Heart right ventricle (tissue), 16 donors: ENCODE measurements at regions not wholly inside any gene's neighbourhood (a gene's known extent, or its start where the extent isn't known, plus 50 kb on each side); places are given as distances from the start of the nearest gene placed in this dataset.
"Not testable (repeated sequence)": the region's sequence is repeated elsewhere in the genome, so short reads cannot be mapped to it uniquely, and the experiment has no call there.

ENCODE experiments used
- ATAC-seq, 8 donors: fragments of 200-7000 bp; cut with Tn5 transposase; one replicate each; pipeline ENCODE4 v1.9.1; 2020; ENCODE audit warnings: mild to moderate bottlenecking in 8 of 8, moderate library complexity in 8 of 8, moderate number of reproducible peaks in 1 of 8
- DNase-seq, 2 donors: peaks; one replicate each; pipeline ENCODE4 v3.0.0-alpha.2; 2020
- H3K27ac ChIP-seq, 10 donors: fragments of 200-600 bp; sonication (generic) in 2 of 10; one replicate each; pipeline versions ENCODE4 v1.5.0 to v1.8.0; 2020 to 2022; ENCODE audit warnings: mild to moderate bottlenecking in 3 of 10
- H3K27me3 ChIP-seq, 7 donors: fragments of 200-600 bp; one replicate each; pipeline ENCODE4 v1.8.0; 2021 to 2022; ENCODE audit warnings: mild to moderate bottlenecking in 2 of 7
- H3K36me3 ChIP-seq, 9 donors: fragments of 200-600 bp; sonication (generic) in 1 of 9; one replicate each; pipeline versions ENCODE4 v1.5.0 to v1.8.0; 2020 to 2022; ENCODE audit warnings: mild to moderate bottlenecking in 2 of 9
- H3K4me1 ChIP-seq, 9 donors: fragments of 200-600 bp; sonication (generic) in 1 of 9; one replicate each; pipeline versions ENCODE4 v1.5.0 to v1.8.0; 2020 to 2022; ENCODE audit warnings: mild to moderate bottlenecking in 4 of 9
- H3K4me3 ChIP-seq, 10 donors: fragments of 200-600 bp; sonication (generic) in 2 of 10; one replicate each; pipeline versions ENCODE4 v1.5.0 to v1.8.0; 2020 to 2022; ENCODE audit warnings: mild to moderate bottlenecking in 7 of 10, moderate library complexity in 2 of 10
- H3K9me3 ChIP-seq, 11 donors: fragments of 200-600 bp in 10 of 11; sonication (generic) in 2 of 11; one replicate each; pipeline versions ENCODE4 v1.5.0 to v1.8.0; 2013 to 2022; ENCODE audit warnings: mild to moderate bottlenecking in 2 of 11, control low read depth in 1 of 11, moderate library complexity in 1 of 11
- WGBS, 2 donors: extraction: QIAGEN DNeasy Blood & Tissue Kit; methylation state at CpG; one replicate each; pipeline ENCODE4 v1.1.7; 2013; ENCODE audit warnings: inconsistent platforms in 1 of 2; 5-methylcytosine and 5-hydroxymethylcytosine counted together
- intact Hi-C, 10 donors: fragments of 100-400 bp; cut with DNase I; formaldehyde crosslinking; loops; one replicate each; pipeline versions ENCODE4 v1.11.1 to v1.14.2; 2022
- TF ChIP-seq, protein P1 (sequence below), 9 donors: fragments of 200-600 bp; sonication (generic) in 2 of 9; IDR thresholded peaks; one replicate each; pipeline versions ENCODE4 v1.5.0 to v1.8.0; 2021 to 2022; ENCODE audit warnings: antibody characterized with exemption in 9 of 9, mild to moderate bottlenecking in 5 of 9, moderate library complexity in 1 of 9
- donor health status: Arrhythmogenic right ventricular cardiomyopathy.
- donor health status: ischemic (EF 13 %, LVEDD 7.1; RV severe dilation, severe dysfunction).
- donor health status: healthy with polysubstance abuse.
- donor health status: DM: no; HTN: yes; CAD: no.
- donor health status: DM: no; HTN: no; CAD: no.
- donor health status: ischemic (EF 25% LVEDD 6.9; RV normal size, moderate dysfunction).
- donor health status: ischemic (EF 25% LVEDD 5.7; RV mildly dilated, moderate dysfunction).
- donor health status: healthy.
- donor health status: DM: yes; HTN: yes; CAD: no.
- donor health status: Ischemic cardiomyopathy.
- donor health status: ischemic (EF 35%, LVEDD 5.7; RV mildly dilated, moderate dysfunction).
- donor health status: nonischemic (EF 11% LVEDD 7.7; RV severe dilation, severe dysfunction).
- donor health status: DM: yes; HTN: yes; CAD: no.
- donor health status: PGD.
- donor health status: ischemic (EF 29% LVEDD 5.4; RV normal size, mild dysfunction).
- donor health status: nonischemic (EF 23%, LVEDD 6.1; RV moderate dilation, normal function).

- Histone ChIP-seq H3K36me3 (no peaks in the 10 kb centered on the region), H3K27me3 (no peaks in the 10 kb centered on the region), H3K4me3 (no peak overlapping the region), H3K27ac (no peak overlapping the region), H3K4me1 (no peaks in the 10 kb centered on the region), H3K9me3 (no peaks in the 10 kb centered on the region)
- intact Hi-C loops: no loop called here
- WGBS, 2 donors: 73 to 79% methylated on average over 6 of the region's 6 CpGs
- DNase-seq: no peak
- TF ChIP-seq, protein P1, sequence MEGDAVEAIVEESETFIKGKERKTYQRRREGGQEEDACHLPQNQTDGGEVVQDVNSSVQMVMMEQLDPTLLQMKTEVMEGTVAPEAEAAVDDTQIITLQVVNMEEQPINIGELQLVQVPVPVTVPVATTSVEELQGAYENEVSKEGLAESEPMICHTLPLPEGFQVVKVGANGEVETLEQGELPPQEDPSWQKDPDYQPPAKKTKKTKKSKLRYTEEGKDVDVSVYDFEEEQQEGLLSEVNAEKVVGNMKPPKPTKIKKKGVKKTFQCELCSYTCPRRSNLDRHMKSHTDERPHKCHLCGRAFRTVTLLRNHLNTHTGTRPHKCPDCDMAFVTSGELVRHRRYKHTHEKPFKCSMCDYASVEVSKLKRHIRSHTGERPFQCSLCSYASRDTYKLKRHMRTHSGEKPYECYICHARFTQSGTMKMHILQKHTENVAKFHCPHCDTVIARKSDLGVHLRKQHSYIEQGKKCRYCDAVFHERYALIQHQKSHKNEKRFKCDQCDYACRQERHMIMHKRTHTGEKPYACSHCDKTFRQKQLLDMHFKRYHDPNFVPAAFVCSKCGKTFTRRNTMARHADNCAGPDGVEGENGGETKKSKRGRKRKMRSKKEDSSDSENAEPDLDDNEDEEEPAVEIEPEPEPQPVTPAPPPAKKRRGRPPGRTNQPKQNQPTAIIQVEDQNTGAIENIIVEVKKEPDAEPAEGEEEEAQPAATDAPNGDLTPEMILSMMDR (IDR thresholded peaks at IDR 0.05): no peak
- ATAC-seq: no peak
These were observed 1155.1 kb upstream of the SORCS1 start for GRCh38 chr10:108319434-108320222.

GRCh38 chr10:108315636-108316035 is 1151.1 kb upstream of the SORCS1 start:
- WGBS, 2 donors: 40 to 64% methylated on average over 16 to 17 of the region's 25 CpGs
- H3K9me3 ChIP-seq, ATAC-seq, intact Hi-C loops, H3K4me3 ChIP-seq, H3K36me3 ChIP-seq, H3K4me1 ChIP-seq, H3K27ac ChIP-seq, DNase-seq, H3K27me3 ChIP-seq: not testable (repeated sequence)

GRCh38 chr10:108307925-108308312 is 1143.4 kb upstream of the SORCS1 start:
- no peak overlapping the region for H3K27ac ChIP-seq
- intact Hi-C loops: no loop called here
- TF ChIP-seq, protein P1 (IDR thresholded peaks at IDR 0.05): no peak
- no peaks in the 10 kb centered on the region for H3K27me3 ChIP-seq
- 89 to 93% methylated on average over 7 of the region's 7 CpGs for WGBS, 2 donors
- peaks cover 0 to 3% (median 0%) of the 10 kb centered on the region in 11 donors for H3K9me3 ChIP-seq
- no peaks in the 10 kb centered on the region for H3K4me1 ChIP-seq
- no peaks in the 10 kb centered on the region for H3K36me3 ChIP-seq
- no peak for DNase-seq
- ATAC-seq: no peak
- no peak overlapping the region for H3K4me3 ChIP-seq

GRCh38 chr10:108307250-108307924 is 1142.9 kb upstream of the SORCS1 start:
- DNase-seq: no peak
- Histone ChIP-seq H3K4me1 (no peaks in the 10 kb centered on the region), H3K27ac (no peak overlapping the region), H3K4me3 (no peak overlapping the region), H3K9me3 (peaks cover 0 to 3% (median 0%) of the 10 kb centered on the region in 11 donors), H3K36me3 (no peaks in the 10 kb centered on the region), H3K27me3 (no peaks in the 10 kb centered on the region)
- intact Hi-C loops: no loop called here
- TF ChIP-seq, protein P1 (IDR thresholded peaks at IDR 0.05): no peak
- no peak for ATAC-seq

DNA sequence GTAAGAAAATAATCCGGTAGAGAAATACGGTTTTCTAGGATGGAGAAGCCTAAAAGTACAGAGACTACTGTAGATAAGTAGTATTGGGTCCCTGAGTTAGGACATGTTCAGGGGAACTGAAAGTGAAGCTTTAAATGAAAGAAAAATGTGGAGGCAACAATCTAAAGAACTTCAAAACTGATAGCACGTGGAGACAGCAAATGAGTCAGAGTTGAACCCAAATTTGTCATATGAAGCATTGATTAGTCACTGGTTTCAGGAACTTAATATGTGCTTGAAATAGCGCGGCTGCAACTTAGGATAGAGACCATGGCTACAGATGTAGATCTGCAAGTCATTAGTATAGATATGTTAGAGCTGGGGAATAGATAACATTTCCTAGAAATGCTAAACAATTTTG is 1138.6 kb upstream of the SORCS1 start:
- Histone ChIP-seq H3K27me3 (no peaks in the 10 kb centered on the region), H3K9me3 (no peaks in the 10 kb centered on the region), H3K27ac (no peak overlapping the region), H3K4me3 (no peak overlapping the region), H3K36me3 (no peaks in the 10 kb centered on the region), H3K4me1 (no peaks in the 10 kb centered on the region)
- ATAC-seq: no peak
- 79 to 88% methylated on average over 5 of the region's 5 CpGs for WGBS, 2 donors
- intact Hi-C loops: no loop called here
- TF ChIP-seq, protein P1 (IDR thresholded peaks at IDR 0.05): no peak
- no peak for DNase-seq
